Hepatocyte (in vitro differentiated cells): ENCODE measurements at regions not wholly inside any gene's neighbourhood (a gene's known extent, or its start where the extent isn't known, plus 50 kb on each side); places are given as distances from the start of the nearest gene placed in this dataset.

Experiments
- DNase-seq: peaks from one replicate; pipeline ENCODE4 v3.0.0-alpha.2; 2016; ENCODE audit warnings: low spot score
- H2AFZ ChIP-seq: fragments of 200-600 bp; sonication (generic); 2 replicates; pipeline ENCODE4 v1.6.0; 2016; ENCODE audit warnings: antibody characterized with exemption, mild to moderate bottlenecking
- H3K27ac ChIP-seq: fragments of 200-600 bp; sonication (generic); 2 replicates; pipeline ENCODE4 v1.5.1; 2016; ENCODE audit warnings: mild to moderate bottlenecking
- H3K27me3 ChIP-seq: fragments of 200-600 bp; sonication (generic); 2 replicates; pipeline ENCODE4 v1.6.1; 2016
- H3K36me3 ChIP-seq: fragments of 200-600 bp; sonication (generic); replicated peaks from 2 replicates; pipeline ENCODE4 v1.5.1; 2016; ENCODE audit warnings: low read depth; ENCODE audit not compliant: insufficient read depth
- H3K4me1 ChIP-seq: fragments of 200-600 bp; sonication (generic); 2 replicates; pipeline ENCODE4 v1.5.1; 2016; ENCODE audit warnings: mild to moderate bottlenecking, moderate library complexity; ENCODE audit not compliant: insufficient read depth
- H3K4me2 ChIP-seq: fragments of 200-600 bp; sonication (generic); 2 replicates; pipeline ENCODE4 v1.6.0; 2016
- H3K4me3 ChIP-seq: fragments of 200-600 bp; sonication (generic); 2 replicates; pipeline ENCODE4 v1.5.1; 2016; ENCODE audit warnings: mild to moderate bottlenecking
- H3K79me2 ChIP-seq: fragments of 200-600 bp; sonication (generic); 2 replicates; pipeline ENCODE4 v1.6.0; 2017; ENCODE audit warnings: mild to moderate bottlenecking
- H3K9me2 ChIP-seq: fragments of 200-600 bp; sonication (generic); replicated peaks from 2 replicates; pipeline ENCODE4 v1.6.0; 2017; ENCODE audit warnings: mild to moderate bottlenecking; ENCODE audit not compliant: insufficient read depth
- H3K9me3 ChIP-seq: fragments of 200-600 bp; sonication (generic); 2 replicates; pipeline ENCODE4 v1.5.1; 2016; ENCODE audit warnings: low read depth, mild to moderate bottlenecking
- H4K20me1 ChIP-seq: fragments of 200-600 bp; sonication (generic); 2 replicates; pipeline ENCODE4 v1.6.0; 2016; ENCODE audit warnings: mild to moderate bottlenecking; ENCODE audit not compliant: insufficient read depth, poor library complexity, severe bottlenecking
- EZH2 ChIP-seq: fragments of 200-600 bp; sonication (generic); IDR thresholded peaks from 2 replicates; pipeline ENCODE4 v1.6.1; 2016; ENCODE audit warnings: antibody characterized with exemption, mild to moderate bottlenecking, borderline replicate concordance
- EZH2phosphoT487 ChIP-seq: fragments of 200-600 bp; sonication (generic); IDR thresholded peaks from one replicate; pipeline ENCODE4 v1.6.1; 2018; ENCODE audit warnings: antibody characterized with exemption, mild to moderate bottlenecking, low read depth, moderate library complexity; ENCODE audit not compliant: unreplicated experiment, severe bottlenecking
- WGBS: methylation state at CpG from one replicate; pipeline ENCODE4 v1.1.6; 2016; ENCODE audit warnings: low lambda C conversion rate; ENCODE audit errors: missing lambda C conversion rate; 5-methylcytosine and 5-hydroxymethylcytosine counted together
- TF ChIP-seq, protein P1 (sequence below): fragments of 200-600 bp; sonication (generic); IDR thresholded peaks from 2 replicates; pipeline ENCODE4 v1.5.1; 2016; ENCODE audit warnings: antibody characterized with exemption, mild to moderate bottlenecking; ENCODE audit not compliant: poor library complexity

DNA sequence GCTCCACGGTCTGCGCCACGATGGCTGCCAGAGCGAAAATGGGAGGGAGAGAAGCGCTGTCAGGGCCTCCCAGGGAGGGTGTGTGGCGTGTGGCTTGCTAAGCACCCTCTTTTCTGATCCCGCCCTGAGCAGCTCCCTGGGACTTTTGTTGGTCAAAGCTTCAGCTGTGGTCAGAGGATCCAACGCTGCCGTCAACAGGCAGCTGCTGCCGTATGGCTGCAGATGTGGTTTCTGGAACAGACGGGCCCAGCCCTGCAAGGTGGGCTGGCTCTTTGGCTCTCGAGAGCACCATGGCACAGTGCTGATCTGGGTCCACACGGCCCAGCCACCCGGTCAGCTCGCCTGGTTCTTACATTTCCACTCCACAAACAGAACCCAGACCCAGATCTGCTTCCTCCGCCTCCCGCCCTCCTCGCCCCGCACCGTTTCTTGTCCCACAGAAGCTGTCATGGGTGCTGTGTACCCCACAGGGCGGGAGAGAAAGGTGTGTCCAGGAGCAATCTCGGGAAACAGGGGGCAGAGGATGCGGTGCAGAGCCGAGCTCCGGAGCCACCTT is 86.0 kb upstream of the BHLHE23 start:
- TF ChIP-seq EZH2phosphoT487 (no peak), EZH2 (no peak)
- TF ChIP-seq, protein P1, sequence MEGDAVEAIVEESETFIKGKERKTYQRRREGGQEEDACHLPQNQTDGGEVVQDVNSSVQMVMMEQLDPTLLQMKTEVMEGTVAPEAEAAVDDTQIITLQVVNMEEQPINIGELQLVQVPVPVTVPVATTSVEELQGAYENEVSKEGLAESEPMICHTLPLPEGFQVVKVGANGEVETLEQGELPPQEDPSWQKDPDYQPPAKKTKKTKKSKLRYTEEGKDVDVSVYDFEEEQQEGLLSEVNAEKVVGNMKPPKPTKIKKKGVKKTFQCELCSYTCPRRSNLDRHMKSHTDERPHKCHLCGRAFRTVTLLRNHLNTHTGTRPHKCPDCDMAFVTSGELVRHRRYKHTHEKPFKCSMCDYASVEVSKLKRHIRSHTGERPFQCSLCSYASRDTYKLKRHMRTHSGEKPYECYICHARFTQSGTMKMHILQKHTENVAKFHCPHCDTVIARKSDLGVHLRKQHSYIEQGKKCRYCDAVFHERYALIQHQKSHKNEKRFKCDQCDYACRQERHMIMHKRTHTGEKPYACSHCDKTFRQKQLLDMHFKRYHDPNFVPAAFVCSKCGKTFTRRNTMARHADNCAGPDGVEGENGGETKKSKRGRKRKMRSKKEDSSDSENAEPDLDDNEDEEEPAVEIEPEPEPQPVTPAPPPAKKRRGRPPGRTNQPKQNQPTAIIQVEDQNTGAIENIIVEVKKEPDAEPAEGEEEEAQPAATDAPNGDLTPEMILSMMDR, result no peak
- H3K27me3 ChIP-seq, result peaks cover 11% of the 10 kb centered on the region
- 85% methylated on average over 24 of the region's 25 CpGs for WGBS
- no peaks in the 10 kb centered on the region for H3K36me3 ChIP-seq
- no peaks in the 10 kb centered on the region for H3K9me2 ChIP-seq
- H3K9me3 ChIP-seq, result no peaks in the 10 kb centered on the region
- no peak overlapping the region for H3K27ac ChIP-seq
- no peaks in the 10 kb centered on the region for H3K79me2 ChIP-seq
- H4K20me1 ChIP-seq, result no peaks in the 10 kb centered on the region
- H3K4me1 ChIP-seq, result no peaks in the 10 kb centered on the region
- H2AFZ ChIP-seq, result no peak overlapping the region
- H3K4me3 ChIP-seq, result no peak overlapping the region
- no peak overlapping the region for H3K4me2 ChIP-seq
- DNase-seq, result no peak

DNA sequence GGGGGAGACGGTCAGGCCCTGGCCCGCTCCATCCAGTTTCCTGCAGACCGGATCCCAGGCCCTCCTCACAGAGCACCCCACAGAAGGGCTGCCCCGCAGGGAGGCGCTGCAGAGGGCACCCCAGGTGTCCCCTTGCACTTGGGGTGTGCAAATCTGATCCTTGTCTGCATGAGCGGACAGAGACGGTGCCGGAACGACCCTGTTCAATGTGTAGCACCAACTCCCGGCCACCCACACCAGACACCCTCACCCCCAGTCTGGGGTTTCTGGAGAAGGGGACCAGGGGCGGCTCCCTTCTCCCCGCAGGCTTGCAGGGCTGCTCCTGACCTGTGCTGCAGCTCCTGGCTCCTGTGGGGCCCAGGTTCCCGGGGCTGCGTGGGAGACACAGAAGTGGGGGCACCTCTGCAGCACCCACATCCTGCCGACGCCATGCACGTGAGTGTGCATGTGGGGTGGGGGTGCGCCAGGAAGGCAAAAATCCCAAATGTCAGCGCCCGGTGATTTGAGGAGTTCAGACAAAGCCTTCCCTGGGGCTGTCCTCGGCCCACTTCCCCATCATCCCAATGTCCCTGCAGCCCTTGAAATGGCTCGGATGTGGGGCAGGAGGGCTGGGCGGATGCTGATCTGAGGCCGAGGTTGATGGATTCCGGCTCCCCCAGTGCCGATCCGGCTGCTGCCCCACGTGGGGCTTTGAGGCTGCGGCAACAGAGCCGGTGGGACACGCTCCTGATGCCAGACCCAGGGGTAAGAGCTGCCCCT is 85.3 kb upstream of the BHLHE23 start:
- Histone ChIP-seq H3K4me3 (no peak overlapping the region), H3K36me3 (no peaks in the 10 kb centered on the region), H3K27me3 (peaks cover 11% of the 10 kb centered on the region), H3K79me2 (no peaks in the 10 kb centered on the region), H2AFZ (no peak overlapping the region), H3K4me2 (no peak overlapping the region), H3K9me3 (no peaks in the 10 kb centered on the region), H3K27ac (no peak overlapping the region), H3K4me1 (no peaks in the 10 kb centered on the region), H3K9me2 (no peaks in the 10 kb centered on the region), H4K20me1 (no peaks in the 10 kb centered on the region)
- 87% methylated on average over 29 of the region's 31 CpGs for WGBS
- no peak for DNase-seq
- TF ChIP-seq, protein P1, result no peak
- TF ChIP-seq EZH2 (no peak), EZH2phosphoT487 (no peak)

DNA sequence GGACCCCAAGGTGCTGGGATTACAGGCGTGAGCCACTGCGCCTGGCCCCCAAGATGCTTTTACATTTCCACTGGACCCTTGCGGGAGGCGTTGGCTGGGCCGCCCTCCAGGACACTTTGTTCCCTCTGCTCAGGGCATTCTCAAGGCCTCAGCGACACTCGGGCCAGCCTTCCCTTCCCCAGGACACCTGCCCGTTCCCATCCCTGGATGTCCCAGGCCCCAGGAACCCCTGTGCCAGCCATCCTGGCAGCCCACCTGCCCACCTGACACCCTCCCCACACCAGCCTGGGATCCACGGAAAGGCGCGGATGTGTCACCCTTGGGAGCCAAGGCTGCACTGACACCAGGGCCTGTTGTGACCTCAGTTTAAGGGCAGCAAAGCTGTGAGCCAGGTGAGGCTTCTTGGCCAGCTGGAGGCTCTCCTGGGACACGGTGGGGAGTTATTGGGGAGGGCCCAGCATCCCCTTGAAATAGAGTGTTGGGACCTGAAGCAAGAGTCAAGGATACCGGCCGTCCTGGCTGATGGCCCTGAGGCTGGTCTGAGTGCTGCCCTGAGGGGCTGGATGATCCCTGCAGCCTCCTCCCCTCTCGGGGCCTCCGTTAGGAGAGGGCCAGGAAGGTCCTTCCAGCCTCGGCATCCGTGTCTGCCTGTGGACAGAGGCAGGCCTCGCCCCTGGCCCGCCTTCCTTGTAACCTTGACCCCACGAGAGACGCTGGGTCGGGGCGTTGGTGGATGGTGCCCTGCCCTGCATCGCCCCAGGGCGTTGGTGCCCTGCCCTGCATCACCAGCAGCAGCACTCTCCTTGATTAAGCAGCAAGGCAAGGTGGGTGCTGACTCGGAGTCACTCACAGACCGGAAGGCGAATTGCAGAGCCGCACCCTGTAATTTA is 84.2 kb upstream of the BHLHE23 start:
- peaks cover 11% of the 10 kb centered on the region for H3K27me3 ChIP-seq
- TF ChIP-seq, protein P1, result no peak
- no peak for TF ChIP-seq EZH2
- no peak for TF ChIP-seq EZH2phosphoT487
- no peaks in the 10 kb centered on the region for H3K79me2 ChIP-seq
- H3K9me3 ChIP-seq, result no peaks in the 10 kb centered on the region
- H3K4me1 ChIP-seq, result no peaks in the 10 kb centered on the region
- no peak overlapping the region for H3K4me3 ChIP-seq
- H3K36me3 ChIP-seq, result no peaks in the 10 kb centered on the region
- H2AFZ ChIP-seq, result no peak overlapping the region
- H4K20me1 ChIP-seq, result no peaks in the 10 kb centered on the region
- DNase-seq, result no peak
- H3K4me2 ChIP-seq, result no peak overlapping the region
- H3K9me2 ChIP-seq, result no peaks in the 10 kb centered on the region
- WGBS, result 86% methylated on average over 30 of the region's 30 CpGs
- H3K27ac ChIP-seq, result no peak overlapping the region
